ENCODE measurements at regions not wholly inside any gene's neighbourhood (a gene's known extent, or its start where the extent isn't known, plus 50 kb on each side); places are given as distances from the start of the nearest gene placed in this dataset.

GRCh38 chr11:110808248-110808647, 96.0 kb upstream of the ARHGAP20 start:
- TF ChIP-seq YY1 (IDR thresholded peaks at IDR 0.05; ENCODE audit: insufficient read depth, insufficient read length), result no peak
- no peak for TF ChIP-seq SUZ12 (IDR thresholded peaks at IDR 0.05; ENCODE audit: extremely low read depth, insufficient read depth, insufficient read length)
